SH-SY5Y (cell line): ENCODE measurements at regions not wholly inside any gene's neighbourhood (a gene's known extent, or its start where the extent isn't known, plus 50 kb on each side); places are given as distances from the start of the nearest gene placed in this dataset.

ENCODE experiments used
- GATA2 ChIP-seq: IDR thresholded peaks from 2 replicates; pipeline ENCODE4 v1.6.1; 2011; ENCODE audit warnings: mild to moderate bottlenecking, low read depth, low read length
- GATA3 ChIP-seq: IDR thresholded peaks from 2 replicates; pipeline ENCODE4 v1.6.1; 2011; ENCODE audit warnings: low read depth, mild to moderate bottlenecking, low read length, moderate library complexity

DNA sequence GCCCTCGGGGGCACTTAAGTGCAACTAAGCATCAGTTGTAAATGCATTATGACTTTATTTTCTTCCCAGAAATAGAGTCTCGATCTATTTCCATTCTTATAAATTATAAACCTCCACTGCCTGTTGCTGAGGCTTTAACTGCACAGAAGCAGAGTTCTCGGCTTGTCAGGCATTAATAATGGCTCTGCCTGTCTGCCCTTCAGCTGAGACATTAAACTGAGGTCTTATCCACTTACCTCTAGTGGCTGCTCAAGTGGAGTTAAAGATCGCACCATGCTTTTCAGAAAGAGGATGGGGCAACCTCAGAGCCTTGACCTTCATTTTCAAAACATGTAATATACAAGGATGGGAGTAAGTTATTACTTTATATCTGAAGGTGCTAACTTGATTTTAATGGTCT, 597.6 kb upstream of the PRMT6 start:
- TF ChIP-seq GATA3 (no peak), GATA2 (no peak)

DNA sequence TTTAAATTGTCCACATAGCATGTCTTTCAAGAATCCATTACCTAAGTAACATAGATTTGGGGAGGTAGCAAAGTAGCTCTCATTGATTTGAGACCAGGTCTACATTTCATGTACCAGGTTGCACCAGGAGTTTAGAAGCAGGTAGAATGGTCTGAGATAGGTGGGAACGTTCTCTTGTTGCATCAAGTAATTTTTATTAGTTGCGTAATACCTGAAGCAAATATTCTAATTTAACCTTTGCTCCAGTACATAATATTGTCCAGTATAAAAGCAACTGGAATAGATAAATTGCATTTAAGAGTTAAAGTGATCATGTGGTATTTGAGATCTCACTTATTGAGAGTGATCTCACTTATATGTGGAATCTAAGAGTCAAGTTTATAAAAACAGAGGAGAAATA, 597.1 kb upstream of the PRMT6 start:
- TF ChIP-seq GATA3, result no peak
- no peak for TF ChIP-seq GATA2

DNA sequence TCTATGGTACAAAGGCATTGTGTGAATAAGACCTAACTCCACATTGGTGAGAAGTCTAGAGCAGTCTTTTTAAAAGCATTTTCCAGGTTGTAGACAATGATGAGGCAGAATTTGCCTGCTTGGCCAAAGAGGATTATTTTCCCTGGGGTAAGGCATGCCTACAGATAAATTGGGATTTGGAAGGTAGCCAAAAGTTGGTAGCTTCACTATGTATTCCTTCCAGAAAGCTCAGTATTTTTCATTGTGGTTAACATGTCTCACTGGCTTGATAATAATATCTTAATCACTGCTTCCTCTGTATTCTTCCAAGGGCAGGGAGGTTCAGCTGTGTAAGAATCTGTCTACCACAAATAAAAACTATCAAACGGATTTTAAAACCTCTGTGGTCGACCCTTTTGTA, 590.8 kb upstream of the PRMT6 start:
- TF ChIP-seq GATA2, result no peak
- no peak for TF ChIP-seq GATA3

DNA sequence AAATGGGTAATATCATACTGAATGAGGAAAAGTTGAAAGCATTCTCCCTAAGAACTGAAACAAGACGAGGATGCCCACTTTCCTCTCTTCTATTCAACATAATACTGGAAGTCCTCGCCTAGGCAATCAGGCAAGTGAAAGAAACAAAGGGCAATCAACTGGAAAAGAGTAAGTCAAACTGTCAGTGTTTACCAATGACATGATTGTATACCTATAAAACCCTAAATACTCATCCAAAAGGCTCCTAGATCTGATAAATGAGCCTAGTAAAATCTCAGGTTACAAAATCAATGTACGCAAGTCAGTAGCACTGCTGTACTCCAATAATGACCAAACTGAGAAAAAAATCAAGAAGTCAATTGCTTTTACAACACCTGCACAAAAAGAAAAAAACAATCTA, 575.8 kb upstream of the PRMT6 start:
- TF ChIP-seq GATA3 (no peak), GATA2 (no peak)

DNA sequence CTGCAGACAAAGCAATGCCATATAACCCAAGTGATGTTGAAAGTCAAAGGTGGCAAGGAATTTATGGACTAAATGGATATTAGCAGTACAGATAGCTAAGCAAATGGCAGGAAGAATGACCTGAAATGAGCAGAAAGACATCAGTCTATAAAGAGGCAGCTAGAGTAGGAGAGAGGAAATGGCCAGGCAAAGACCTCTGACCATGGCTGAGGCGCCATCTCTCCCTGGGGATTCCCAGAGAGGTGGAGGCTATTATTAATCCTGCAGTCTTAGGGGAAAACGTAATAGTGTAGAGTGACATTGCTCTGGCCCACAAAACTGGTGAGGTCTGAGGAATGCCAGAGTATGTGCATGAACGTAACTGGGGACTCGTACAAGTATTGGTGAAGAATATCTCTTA, 563.6 kb upstream of the PRMT6 start:
- TF ChIP-seq GATA3 (no peak), GATA2 (no peak)

GRCh38 chr1:106494646-106495045, 561.8 kb upstream of the PRMT6 start:
- TF ChIP-seq GATA3 (no peak), GATA2 (no peak)

DNA sequence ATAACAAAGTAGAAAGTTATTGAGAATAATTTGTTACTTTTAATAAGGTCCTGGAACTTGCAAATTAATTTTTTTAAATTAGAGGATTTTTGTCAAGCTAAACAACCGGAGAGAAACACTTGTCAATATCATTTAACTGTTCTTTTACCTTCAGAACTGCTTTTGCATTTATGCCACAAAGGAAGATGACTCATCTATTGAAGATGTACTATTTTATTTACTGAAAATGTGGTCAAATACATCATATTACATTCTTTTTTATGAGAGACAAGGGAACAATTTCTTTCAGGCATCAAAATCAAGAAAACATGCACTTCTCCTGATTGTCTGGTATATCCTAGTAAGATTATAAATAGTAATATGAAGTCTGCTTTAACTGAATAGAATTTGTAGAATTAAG, 558.2 kb upstream of the PRMT6 start:
- TF ChIP-seq GATA3, result no peak
- no peak for TF ChIP-seq GATA2

DNA sequence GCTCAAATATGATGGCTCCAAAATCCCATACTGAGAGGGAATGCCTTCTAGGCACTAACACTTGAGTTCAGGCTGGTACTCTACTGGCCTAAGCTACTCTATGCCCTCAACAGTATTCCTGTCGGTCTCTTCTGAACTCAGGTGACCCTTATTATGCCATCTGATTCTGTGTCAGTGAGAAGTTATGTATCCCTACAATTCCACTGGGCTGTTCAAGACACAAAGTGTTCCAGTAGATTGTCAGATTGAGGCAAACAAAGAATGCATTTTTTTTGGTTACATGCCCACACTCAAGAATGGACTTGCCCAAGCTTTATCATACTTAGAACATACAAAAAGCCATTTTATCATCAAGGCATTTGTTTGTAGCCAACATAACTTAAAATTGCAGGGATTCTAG, 553.8 kb upstream of the PRMT6 start:
- no peak for TF ChIP-seq GATA2
- TF ChIP-seq GATA3, result no peak

GRCh38 chr1:106515375-106515774, 541.1 kb upstream of the PRMT6 start:
- no peak for TF ChIP-seq GATA3
- no peak for TF ChIP-seq GATA2

GRCh38 chr1:106517224-106517623, 539.2 kb upstream of the PRMT6 start:
- TF ChIP-seq GATA2 (no peak), GATA3 (no peak)

GRCh38 chr1:106523497-106523896, 533.0 kb upstream of the PRMT6 start:
- TF ChIP-seq GATA3 (no peak), GATA2 (no peak)

DNA sequence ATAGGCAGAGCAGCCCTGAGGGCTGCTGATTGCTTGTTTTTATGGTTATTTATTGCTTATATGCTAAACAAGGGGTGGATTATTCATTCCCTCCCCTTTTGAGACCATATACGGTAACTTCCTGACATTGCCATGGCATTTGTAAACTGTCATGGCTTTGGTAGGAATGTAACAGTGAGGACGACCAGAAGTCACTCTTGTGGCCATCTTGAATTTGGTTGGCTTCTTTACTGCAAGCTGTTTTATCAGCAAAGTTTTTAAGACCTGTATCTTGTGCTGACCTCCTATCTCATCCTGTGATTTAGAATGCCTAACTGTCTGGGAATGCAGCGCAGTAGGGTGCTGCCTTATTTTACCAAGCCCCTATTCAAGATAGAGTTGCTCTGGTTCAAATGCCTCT, 531.8 kb upstream of the PRMT6 start:
- TF ChIP-seq GATA2 (no peak), GATA3 (no peak)

GRCh38 chr1:106526650-106527049, 529.8 kb upstream of the PRMT6 start:
- TF ChIP-seq GATA3, result no peak

- TF ChIP-seq GATA2, result no peak
- TF ChIP-seq GATA3, result no peak
Observed at GRCh38 chr1:106534612-106535011, 521.9 kb upstream of the PRMT6 start.

DNA sequence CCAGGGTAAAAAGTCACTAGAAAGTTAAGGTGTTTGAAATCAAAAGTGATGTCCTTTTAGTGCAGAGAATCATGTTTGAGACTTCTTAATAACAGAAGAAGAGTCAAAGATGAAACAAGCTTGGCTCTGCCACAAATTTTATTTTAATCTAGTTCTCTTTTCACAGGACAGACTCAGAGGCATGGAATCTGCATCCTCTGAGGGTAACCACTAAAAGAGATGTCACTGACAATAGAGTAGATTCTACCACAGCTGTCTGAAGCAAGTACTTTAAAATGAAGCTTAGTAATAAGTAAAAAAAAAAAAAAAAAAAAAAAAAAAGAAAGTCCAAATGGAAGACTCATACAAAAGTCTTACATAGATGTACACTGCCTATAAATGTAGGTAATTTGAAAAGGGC, 519.7 kb upstream of the PRMT6 start:
- TF ChIP-seq GATA2 (no peak), GATA3 (no peak)

DNA sequence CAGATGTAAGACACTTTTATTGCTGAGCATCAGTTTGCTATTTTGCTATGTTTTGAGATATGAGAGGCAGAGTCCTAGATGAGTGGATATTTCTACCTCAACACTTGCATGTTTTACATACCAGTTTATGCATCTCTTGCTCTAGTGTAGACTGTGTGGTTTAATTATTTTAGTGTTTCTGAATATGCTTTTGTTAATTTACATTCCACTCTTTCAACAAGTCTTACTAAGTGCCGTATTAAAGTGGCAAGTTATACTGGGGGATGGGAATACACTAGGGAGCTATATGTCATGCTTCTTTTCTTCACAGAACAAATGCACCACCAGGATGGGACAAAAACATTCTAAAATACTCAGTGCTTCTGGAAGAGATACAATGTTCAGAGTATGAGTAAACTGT, 507.7 kb upstream of the PRMT6 start:
- no peak for TF ChIP-seq GATA3
- no peak for TF ChIP-seq GATA2
